GM06990 (cell line): ENCODE measurements at regions not wholly inside any gene's neighbourhood (a gene's known extent, or its start where the extent isn't known, plus 50 kb on each side); places are given as distances from the start of the nearest gene placed in this dataset.

Source experiments
- DNase-seq: peaks from one replicate; pipeline ENCODE4 v3.0.0-alpha.2; 2011; ENCODE audit not compliant: insufficient read length; ENCODE audit errors: extremely low read depth
- H3K27me3 ChIP-seq: replicated peaks from 2 replicates; pipeline ENCODE4 v1.6.0; 2011; ENCODE audit warnings: low read length; ENCODE audit not compliant: control insufficient read depth, insufficient read depth
- H3K36me3 ChIP-seq: 2 replicates; pipeline ENCODE4 v1.5.1; 2011; ENCODE audit warnings: low read length; ENCODE audit not compliant: control insufficient read depth, insufficient read depth
- H3K4me3 ChIP-seq: replicated peaks from 2 replicates; pipeline ENCODE4 v1.5.1; 2011; ENCODE audit warnings: low read depth, mild to moderate bottlenecking, control low read depth, low read length
- CTCF ChIP-seq: IDR thresholded peaks from 2 replicates; pipeline ENCODE4 v1.5.1; 2011; ENCODE audit warnings: low read length, control low read depth, mild to moderate bottlenecking, inconsistent platforms; ENCODE audit not compliant: insufficient read depth, poor library complexity, severe bottlenecking

DNA sequence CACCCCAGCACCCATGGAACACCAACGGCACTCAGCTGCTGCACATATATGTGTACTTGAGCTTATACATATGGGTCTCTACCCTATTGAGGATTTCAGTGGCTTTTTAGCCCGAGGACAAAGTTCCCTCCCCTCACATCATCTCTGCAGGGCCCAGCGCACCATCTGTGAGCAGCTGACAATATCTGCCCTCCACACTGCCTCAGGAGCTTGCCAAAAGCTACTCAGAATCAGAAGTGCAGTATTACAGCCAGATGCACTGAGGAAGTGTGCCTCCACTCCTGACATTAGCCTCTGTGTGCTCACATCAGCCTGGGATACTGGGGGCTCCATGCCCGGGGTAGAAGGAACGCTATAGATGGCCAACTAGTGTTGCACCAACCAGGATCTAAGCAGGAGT is 903.9 kb downstream of the UQCRFS1 start:
- H3K36me3 ChIP-seq, result no peaks in the 10 kb centered on the region
- DNase-seq, result no peak
- TF ChIP-seq CTCF, result no peak
- no peak overlapping the region for H3K4me3 ChIP-seq
- H3K27me3 ChIP-seq, result no peaks in the 10 kb centered on the region

DNA sequence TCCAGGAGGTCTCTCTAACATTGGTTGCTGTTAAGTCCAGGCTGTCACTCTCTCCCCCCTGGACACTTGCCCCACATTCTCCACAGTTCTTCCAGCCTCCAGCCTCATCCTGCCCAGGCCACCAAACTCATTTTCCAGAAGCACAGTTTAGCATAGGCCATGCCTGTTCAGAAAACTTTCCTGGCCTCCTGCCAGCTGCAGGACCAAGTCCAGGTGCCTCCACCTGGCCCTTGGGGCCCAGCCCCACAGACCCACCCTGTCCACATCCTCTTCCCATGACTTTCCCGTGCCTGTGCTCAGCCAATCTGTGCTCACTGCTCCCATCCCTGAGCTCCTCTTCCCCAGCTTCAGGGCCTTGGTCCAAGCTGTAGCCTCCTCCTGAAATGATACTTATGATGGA is 905.0 kb downstream of the UQCRFS1 start:
- DNase-seq, result no peak
- no peak overlapping the region for H3K4me3 ChIP-seq
- no peaks in the 10 kb centered on the region for H3K27me3 ChIP-seq

GRCh38 chr19:28307487-28307886 is 905.5 kb downstream of the UQCRFS1 start:
- TF ChIP-seq CTCF, result no peak
- H3K36me3 ChIP-seq, result no peaks in the 10 kb centered on the region
- no peak for DNase-seq
- no peaks in the 10 kb centered on the region for H3K27me3 ChIP-seq
- no peak overlapping the region for H3K4me3 ChIP-seq

More for the DNA sequence above, 905.0 kb downstream of the UQCRFS1 start:
- no peaks in the 10 kb centered on the region for H3K36me3 ChIP-seq
- TF ChIP-seq CTCF, result no peak

DNA sequence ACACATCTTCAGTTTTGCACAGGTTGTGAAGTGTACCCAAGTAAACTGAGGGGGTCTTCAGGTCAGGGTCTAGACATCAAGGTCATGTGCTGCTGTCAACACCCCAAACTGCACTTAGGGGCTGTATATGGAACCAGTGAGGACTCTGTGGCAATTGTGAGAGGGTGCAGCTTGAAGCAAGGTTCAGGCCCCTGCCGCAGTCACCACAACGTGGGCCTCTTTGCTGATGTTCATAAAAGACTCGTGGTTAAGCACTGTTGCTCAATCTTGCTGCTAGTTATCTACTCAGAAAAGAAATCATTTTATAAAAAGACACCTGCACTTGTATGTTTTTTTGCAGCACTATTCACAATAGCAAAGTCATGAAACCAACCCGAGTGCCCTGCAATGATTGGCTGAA is 907.4 kb downstream of the UQCRFS1 start:
- no peak overlapping the region for H3K4me3 ChIP-seq
- no peaks in the 10 kb centered on the region for H3K36me3 ChIP-seq
- H3K27me3 ChIP-seq, result no peaks in the 10 kb centered on the region
- no peak for DNase-seq
- no peak for TF ChIP-seq CTCF

DNA sequence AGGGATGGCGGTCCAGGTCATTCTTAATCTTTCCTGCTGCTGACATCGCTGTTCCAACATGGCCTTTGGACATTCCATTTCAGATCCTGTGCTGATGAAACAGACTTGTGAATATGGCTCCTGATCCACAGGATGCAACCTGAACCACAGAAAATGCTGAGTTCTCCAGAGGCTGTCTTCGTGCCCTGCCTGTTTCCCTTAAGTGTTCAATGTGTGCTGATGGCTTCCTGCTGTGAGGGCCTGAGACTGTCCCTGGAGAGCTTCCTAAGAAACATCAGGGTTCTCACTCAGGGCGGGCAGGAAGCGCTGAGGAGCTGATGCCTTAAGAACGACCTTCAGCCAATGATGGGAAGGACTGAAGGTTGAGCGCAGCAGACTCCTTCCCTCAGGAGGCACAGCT is 909.4 kb downstream of the UQCRFS1 start:
- Histone ChIP-seq H3K27me3 (no peaks in the 10 kb centered on the region), H3K4me3 (no peak overlapping the region), H3K36me3 (no peaks in the 10 kb centered on the region)
- TF ChIP-seq CTCF, result no peak
- no peak for DNase-seq

- no peaks in the 10 kb centered on the region; the same call in 1 of the 2 replicates for H3K27me3 ChIP-seq
- H3K4me3 ChIP-seq, result no peak overlapping the region
- no peak for TF ChIP-seq CTCF
- DNase-seq, result no peak
- no peaks in the 10 kb centered on the region for H3K36me3 ChIP-seq
Measured at GRCh38 chr19:28301961-28302360, 911.0 kb downstream of the UQCRFS1 start.
